GM21515 (cell line): ENCODE measurements at regions not wholly inside any gene's neighbourhood (a gene's known extent, or its start where the extent isn't known, plus 50 kb on each side); places are given as distances from the start of the nearest gene placed in this dataset.

ENCODE experiments used
- ATAC-seq: cut with Tn5 transposase; IDR thresholded peaks from one replicate; pipeline ENCODE4 v1.9.1; 2021; ENCODE audit not compliant: unreplicated experiment

GRCh38 chr3:42013691-42014457 is 52.0 kb upstream of the ULK4 start:
- peak; percentile 20 for ATAC-seq

- peak; percentile 74 for ATAC-seq
These were observed 51.2 kb upstream of the ULK4 start for GRCh38 chr3:42012935-42013690.

GRCh38 chr3:42012383-42012934 is 50.6 kb upstream of the ULK4 start:
- ATAC-seq: peak; percentile 18
